ENCODE measurements at regions not wholly inside any gene's neighbourhood (a gene's known extent, or its start where the extent isn't known, plus 50 kb on each side); places are given as distances from the start of the nearest gene placed in this dataset.

DNA sequence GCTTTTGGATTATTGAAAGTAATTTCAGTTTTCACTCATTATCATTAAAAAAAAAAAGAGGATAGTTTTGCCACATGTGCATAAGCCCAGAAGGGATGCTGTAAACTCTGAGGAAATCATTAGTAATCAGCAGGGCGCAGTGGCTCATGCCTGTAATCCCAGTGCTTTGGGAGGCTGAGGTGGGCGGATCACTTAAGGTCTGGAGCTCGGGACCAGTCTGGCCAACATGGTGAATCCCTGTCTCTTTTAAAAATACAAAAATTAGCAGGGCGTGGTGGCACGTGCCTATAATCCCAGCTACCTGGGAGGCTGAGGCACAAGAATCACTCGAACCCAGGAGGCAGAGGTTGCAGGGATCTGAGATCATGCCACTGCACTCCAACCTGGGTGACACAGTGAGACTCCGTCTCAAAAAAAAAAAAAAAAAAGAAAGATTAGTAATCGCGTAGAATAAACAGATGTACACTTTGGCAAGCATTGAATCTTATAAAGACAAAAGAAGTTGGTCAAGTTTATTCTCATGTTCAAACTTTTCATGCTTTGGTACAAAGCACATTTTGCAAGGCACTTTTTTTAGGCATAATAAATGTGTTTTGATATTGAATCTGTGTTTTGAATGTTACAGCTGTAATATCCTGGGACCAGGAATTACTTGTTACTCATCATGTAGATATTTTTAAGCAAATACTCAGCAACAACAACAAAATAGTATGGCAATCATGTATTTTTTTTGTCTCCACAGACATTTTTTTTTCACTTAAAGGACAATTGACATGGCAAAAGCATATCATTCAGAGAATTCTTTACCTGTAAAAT is 93.2 kb upstream of the AGTR1 start:
- DNase-seq = no peak

DNA sequence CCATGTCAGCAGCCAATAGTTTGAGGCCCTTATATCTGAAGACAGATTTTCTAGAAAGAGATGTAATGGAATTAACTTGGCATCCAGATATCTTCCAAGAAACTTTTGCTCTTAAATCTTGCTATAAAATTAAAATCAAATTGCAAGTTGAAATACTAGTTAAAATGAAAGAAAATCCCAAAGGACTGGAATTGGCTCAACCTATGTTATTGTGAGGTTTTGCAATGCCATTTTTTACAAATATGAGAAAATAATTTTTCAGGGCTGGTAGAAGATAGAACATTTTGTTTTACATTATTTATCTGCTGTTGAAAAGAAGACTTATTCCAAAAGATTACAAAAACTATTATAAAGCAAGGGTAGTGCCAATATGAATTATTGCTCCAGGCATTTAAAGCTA is 92.2 kb upstream of the AGTR1 start:
- DNase-seq = no peak

DNA sequence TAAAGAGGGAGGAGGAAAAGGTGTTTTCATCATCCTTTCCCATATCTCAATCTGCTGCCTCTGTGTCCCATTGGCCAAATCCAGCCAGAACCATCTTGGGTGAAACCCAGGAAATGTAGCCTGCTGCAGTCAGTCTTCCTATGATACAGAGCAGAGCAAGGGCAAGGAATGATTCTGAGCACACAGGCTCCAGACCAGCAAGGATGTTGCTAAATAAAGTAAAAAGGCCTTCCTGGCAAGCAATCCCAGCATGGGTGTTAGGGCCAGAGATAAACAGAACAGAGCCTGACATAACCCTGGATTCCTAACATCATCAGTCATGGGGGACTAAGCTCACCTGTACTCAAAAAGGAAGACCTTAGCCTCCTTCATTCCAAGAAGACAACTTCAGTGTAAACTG is 90.7 kb upstream of the AGTR1 start:
- DNase-seq = no peak

DNA sequence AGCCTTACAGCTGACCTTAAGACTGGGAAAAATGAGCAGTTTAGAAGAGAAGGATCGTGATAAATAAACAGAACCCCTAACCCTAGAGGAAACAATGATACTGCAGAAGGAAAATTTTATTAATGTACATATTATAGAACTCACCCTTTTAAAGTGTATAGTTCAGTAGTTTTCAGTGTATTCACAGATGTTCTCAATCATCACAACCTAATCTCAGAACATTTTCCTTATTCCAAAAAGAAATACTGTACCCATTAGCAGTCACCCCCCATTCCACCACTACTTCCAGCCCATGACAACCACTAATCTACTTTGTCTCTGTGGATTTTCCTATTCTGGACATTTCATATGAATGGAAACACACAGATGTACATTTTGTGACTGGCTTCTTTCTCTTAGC is 90.2 kb upstream of the AGTR1 start:
- DNase-seq = no peak

DNA sequence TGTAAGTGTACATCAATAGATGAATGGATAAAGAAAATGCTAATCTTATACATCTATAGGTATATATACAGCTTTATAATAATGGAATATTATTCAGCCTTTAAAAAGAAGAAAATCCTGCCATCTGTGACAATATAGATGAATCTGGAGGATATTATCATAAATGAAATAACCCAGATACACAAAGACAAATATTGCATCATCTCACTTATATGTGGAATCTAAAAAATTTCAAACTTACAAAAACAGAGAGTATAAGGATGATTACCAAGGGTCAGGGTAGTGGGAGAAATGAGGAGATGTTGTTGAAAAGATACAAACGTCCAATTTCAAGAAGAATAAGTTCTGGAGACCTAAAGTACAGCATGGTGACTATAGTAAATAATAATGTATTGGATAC is 85.4 kb upstream of the AGTR1 start:
- no peak for DNase-seq

DNA sequence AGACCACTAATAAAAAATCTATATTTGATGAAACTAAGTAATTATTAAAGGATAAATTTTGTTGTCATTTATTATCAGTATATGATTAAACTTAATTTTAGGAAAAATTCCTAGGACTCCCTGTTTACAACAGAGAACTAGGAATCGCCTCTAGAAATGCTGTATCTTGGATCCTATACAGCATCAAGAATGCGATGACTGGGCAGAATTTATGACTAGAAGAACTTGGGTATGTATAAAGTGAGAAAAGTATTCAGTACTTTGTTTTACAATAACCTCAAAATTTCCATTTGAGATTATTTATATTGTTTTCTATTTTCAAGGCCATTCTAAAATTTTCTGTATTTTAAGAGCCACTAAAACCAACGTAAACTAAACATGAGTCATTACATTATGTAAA is 82.3 kb upstream of the AGTR1 start:
- no peak for DNase-seq

DNA sequence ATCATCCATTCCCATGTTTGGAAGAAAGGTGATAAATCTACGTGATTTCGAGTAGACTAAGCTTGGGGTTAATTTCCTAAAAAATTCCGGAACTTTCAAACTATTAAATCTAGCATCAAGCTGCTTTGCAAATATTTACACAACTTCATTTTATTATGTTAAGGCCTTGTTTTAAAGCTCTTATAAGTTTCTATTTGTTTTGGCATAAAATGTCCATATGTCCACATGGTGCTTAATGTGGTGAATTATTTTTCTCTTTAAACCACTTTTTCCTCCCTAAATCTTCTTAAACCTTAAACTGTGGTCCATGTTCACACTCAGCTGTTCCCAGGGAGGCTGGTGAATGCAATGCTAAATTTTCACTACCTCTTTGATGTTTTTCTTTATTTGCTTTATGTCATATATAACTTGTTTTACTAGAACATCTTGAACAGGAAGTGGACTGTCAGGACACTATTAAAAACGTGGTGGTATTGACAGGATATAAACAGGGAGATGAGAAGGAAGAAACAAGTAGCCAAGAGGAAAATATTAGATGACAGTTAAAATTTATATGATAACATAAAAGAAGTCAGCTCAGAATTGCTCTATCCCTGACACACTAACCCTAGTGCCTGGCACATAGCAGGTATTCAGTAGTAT is 72.5 kb upstream of the AGTR1 start:
- no peak for DNase-seq

DNA sequence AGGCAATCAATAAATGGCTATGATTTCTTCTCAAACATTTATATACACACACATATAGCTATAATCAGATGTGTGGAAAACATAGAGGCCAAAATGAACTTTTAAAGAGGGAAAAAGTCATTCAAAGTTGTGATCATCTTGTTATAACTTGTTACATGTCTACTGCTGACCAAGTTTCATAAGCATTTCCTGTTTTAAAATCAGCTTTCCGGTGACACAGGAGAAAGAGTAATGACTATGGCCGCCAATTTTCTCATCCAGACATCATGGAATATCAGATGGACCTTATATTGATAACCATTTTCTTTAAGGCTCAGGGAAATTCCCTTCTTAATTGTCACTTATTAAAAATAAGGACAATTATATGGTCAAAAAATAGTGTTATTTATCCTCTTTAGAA is 71.7 kb upstream of the AGTR1 start:
- DNase-seq = no peak

DNA sequence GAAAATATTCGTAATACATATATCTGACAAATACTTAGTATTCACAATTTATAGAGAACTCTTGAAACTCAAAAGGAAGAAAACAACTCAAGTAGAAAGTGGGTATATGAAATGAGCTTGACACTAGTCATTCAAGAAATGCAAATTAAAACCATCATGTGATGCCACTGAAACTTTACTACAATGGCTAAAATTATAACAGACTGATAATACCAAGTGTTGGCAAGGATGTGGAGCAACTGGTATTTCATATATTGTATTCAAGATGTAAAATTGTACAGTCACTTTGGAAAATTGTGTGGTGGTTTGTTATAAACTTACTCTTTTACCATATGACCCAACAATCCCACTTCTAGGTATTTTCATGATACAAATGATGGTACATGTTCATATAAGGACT is 68.7 kb upstream of the AGTR1 start:
- DNase-seq = no peak

DNA sequence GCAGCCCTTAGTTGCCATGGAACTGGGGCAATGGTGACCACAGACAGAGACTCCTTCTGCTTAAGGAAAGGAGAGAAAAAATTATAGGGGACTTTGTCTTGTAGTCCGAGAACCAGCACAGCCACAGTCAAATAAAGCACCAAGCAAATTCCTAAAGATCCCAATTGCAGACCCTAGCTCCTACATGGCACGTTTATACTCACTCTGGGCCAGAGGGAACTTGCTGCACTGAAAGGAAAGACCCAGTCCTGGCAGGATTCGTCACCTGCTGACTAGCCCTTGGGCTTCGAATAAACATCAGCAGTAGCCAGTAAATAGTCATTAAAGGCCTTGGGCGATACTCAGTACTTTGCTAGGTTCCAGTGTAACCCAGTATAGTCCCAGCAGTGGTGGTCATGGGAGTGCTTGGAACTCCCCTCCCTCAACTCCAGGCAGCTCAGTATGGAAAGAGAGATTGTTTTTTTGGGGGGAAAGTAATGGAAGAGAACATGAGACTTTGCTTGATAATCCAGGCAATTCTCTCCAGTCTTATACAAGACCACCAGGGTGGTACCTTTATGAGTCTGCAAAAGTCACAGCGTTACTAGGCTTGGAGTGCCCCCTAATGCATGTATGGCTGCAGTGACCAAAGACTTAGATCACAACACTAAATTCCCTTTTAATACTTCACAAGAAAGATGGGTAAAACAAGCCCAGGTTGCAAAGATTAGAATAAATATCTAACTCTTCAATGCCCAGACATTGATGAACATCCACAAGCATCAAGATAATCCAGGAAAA is 66.4 kb upstream of the AGTR1 start:
- DNase-seq = no peak

DNA sequence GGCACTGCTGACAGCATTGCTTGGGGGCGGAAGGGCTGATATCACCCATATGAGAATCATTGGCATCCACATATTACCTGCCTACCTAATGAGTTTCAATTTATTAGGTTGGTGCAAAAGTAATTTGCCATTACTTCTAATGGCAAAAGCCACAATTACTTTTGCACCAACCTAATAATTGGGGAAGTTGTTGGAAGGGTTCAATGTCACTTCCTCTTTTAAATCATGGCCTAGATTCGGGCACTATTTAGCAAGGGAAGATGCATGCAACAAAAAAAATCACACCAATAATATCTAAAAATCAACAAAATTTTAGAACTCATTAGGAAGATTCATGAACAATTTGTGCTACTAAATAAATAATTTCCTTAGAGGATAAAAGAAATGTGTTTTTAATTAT is 56.0 kb upstream of the AGTR1 start:
- DNase-seq = no peak

DNA sequence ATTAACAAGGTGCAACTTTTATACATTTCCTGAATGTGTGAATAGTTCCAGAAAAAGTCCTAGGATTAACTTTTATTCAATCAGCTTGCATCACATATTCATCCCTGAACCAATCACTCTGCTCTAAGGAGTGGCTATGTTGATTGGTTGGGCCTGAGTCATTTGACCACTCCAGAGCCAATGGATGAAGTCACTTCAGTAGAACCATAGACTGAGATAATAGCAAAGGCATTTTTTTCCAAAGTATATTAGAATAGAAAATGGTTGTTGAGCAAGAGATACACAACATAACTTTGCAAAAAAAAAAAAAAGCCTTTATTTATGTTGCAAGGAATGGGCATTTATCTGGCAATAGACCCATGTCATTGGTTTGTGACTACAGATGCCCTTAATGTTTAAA is 55.5 kb upstream of the AGTR1 start:
- no peak for DNase-seq

DNA sequence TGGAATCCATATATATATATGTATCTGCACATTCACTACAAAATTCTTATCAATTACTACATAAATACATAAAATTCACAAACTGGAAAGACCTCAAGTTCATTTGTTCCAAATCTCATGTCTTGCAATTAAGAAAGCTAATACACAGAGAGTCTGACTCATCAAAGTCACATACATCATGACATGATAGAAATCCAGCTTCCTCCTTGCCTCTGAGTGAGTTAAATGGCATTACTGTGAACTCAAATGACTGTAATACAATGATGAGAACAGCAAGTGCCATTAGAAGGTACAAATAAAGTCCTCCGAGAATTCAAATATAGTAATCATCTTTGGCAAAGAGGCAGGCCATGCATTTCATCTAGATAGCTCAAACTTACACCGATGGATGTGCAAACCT is 55.1 kb upstream of the AGTR1 start:
- DNase-seq = no peak

DNA sequence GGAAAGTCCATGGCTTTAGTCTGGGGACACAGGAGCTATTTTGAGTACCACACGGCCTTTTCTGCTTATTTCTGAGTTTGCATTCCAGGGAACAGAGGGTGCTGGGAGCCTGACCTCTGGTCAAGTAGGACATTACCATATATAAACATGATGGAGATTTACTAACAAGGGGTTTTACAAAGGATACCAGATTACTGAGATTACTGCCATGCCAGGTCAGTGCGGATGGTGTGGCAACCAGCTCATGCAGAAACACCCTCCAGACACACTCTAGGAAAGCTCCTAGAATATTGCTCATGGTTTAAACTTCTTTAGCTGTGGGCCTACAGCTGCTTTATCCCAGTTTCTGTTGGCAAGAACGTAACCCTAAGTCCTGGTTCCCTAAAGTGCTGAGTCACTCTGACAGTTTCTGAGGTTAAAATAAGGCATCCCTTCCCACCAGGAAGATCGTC is 54.3 kb upstream of the AGTR1 start:
- DNase-seq = no peak

DNA sequence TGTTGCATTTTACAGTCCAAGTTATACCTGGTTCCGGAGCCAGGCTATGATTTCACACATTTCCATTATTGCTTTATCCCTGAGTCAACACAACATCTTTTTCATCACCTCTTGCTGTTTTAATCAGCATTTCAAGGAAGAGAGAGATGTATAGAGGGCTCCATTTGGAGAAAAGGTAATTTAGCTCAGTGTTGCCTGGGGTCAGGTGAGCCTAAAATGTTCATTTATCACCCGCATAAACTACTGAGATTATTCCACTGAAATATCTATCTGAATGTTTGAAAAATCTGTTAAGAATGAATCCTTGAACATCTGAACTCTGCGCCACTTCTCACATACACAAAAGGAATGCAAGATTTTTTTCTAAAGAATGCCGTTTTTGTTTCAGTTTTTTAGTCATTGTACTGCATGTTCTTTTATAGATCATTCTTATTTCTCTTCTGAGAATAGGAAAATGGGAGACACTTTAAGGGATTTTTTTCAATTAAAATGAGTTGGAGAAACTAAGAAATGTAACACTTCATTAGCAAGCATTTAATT is 51.5 kb upstream of the AGTR1 start:
- no peak for DNase-seq
